DMS 273 (cell line): ENCODE measurements at regions not wholly inside any gene's neighbourhood (a gene's known extent, or its start where the extent isn't known, plus 50 kb on each side); places are given as distances from the start of the nearest gene placed in this dataset.

Experiments used
- DNase-seq: peaks from one replicate; lab custom pipeline; 2025; ENCODE audit not compliant: unreplicated experiment; lab: John Stamatoyannopoulos, UW

- DNase-seq = no peak
These were observed 72.8 kb upstream of the MTPN start for GRCh38 chr7:136049818-136050461.

- no peak for DNase-seq
These were observed 72.0 kb upstream of the MTPN start for GRCh38 chr7:136049117-136049516.

GRCh38 chr7:136046548-136046947 is 69.4 kb upstream of the MTPN start:
- no peak for DNase-seq

GRCh38 chr7:136045992-136046391 is 68.8 kb upstream of the MTPN start:
- no peak for DNase-seq

GRCh38 chr7:136045181-136045580 is 68.0 kb upstream of the MTPN start:
- no peak for DNase-seq

- no peak for DNase-seq
These were observed 62.6 kb upstream of the MTPN start for GRCh38 chr7:136039577-136040345.

GRCh38 chr7:136036336-136036735 is 59.2 kb upstream of the MTPN start:
- DNase-seq = no peak

GRCh38 chr7:136034132-136034531 is 57.0 kb upstream of the MTPN start:
- no peak for DNase-seq

- no peak for DNase-seq
These were observed 56.4 kb upstream of the MTPN start for GRCh38 chr7:136033413-136034031.

- no peak for DNase-seq
These were observed 53.7 kb upstream of the MTPN start for GRCh38 chr7:136030867-136031318.

- DNase-seq = no peak
These were observed 53.2 kb upstream of the MTPN start for GRCh38 chr7:136030330-136030729.

GRCh38 chr7:136027160-136027559 is 50.0 kb upstream of the MTPN start:
- no peak for DNase-seq
